Neural progenitor cell (in vitro differentiated cells): ENCODE measurements at regions not wholly inside any gene's neighbourhood (a gene's known extent, or its start where the extent isn't known, plus 50 kb on each side); places are given as distances from the start of the nearest gene placed in this dataset.

Source experiments
- DNase-seq: peaks from one replicate; pipeline ENCODE4 v3.0.0-alpha.2; 2016; ENCODE audit warnings: low spot score
- H2AFZ ChIP-seq: fragments of 200-600 bp; sonication (generic); replicated peaks from 2 replicates; pipeline ENCODE4 v1.6.1; 2016; ENCODE audit warnings: antibody characterized with exemption
- H3F3A ChIP-seq: fragments of 200-600 bp; sonication (generic); 2 replicates; pipeline ENCODE4 v1.6.1; 2016; ENCODE audit warnings: antibody characterized with exemption, low read depth
- H3K27ac ChIP-seq: fragments of 200-600 bp; sonication (generic); 2 replicates; pipeline ENCODE4 v1.5.1; 2016; ENCODE audit warnings: mild to moderate bottlenecking
- H3K27me3 ChIP-seq: fragments of 200-600 bp; sonication (generic); 2 replicates; pipeline ENCODE4 v1.6.1; 2016; ENCODE audit warnings: mild to moderate bottlenecking, moderate library complexity
- H3K36me3 ChIP-seq: fragments of 200-600 bp; sonication (generic); 2 replicates; pipeline ENCODE4 v1.5.1; 2016
- H3K4me1 ChIP-seq: fragments of 200-600 bp; sonication (generic); 2 replicates; pipeline ENCODE4 v1.6.1; 2016; ENCODE audit warnings: mixed run types
- H3K4me2 ChIP-seq: fragments of 200-600 bp; sonication (generic); 2 replicates; pipeline ENCODE4 v1.6.1; 2016
- H3K4me3 ChIP-seq: fragments of 200-600 bp; sonication (generic); 2 replicates; pipeline ENCODE4 v1.5.1; 2016
- H3K79me2 ChIP-seq: fragments of 200-600 bp; sonication (generic); 2 replicates; pipeline ENCODE4 v1.6.1; 2016; ENCODE audit warnings: low read depth
- H3K9ac ChIP-seq: fragments of 200-600 bp; sonication (generic); 2 replicates; pipeline ENCODE4 v1.6.1; 2016
- H3K9me3 ChIP-seq: fragments of 200-600 bp; sonication (generic); 2 replicates; pipeline ENCODE4 v1.5.1; 2016; ENCODE audit warnings: low read depth
- H4K20me1 ChIP-seq: fragments of 200-600 bp; sonication (generic); 2 replicates; pipeline ENCODE4 v1.6.1; 2016; ENCODE audit warnings: low read depth
- H3K27ac Mint-ChIP-seq: 3 replicates; pipeline ENCODE4 v1.8.0; 2021; ENCODE audit warnings: mixed read lengths
- H3K27me3 Mint-ChIP-seq: 2 replicates; pipeline ENCODE4 v1.8.0; 2022; ENCODE audit warnings: low read depth, mild to moderate bottlenecking, inconsistent platforms, moderate library complexity, mixed read lengths; ENCODE audit not compliant: insufficient read depth
- H3K36me3 Mint-ChIP-seq: 3 replicates; pipeline ENCODE4 v1.8.0; 2021; ENCODE audit warnings: mixed read lengths
- H3K4me1 Mint-ChIP-seq: 3 replicates; pipeline ENCODE4 v1.8.0; 2021; ENCODE audit warnings: mixed read lengths
- H3K4me3 Mint-ChIP-seq: 3 replicates; pipeline ENCODE4 v1.8.0; 2021; ENCODE audit warnings: mild to moderate bottlenecking, moderate library complexity, mixed read lengths
- H3K9me3 Mint-ChIP-seq: 3 replicates; pipeline ENCODE4 v1.8.0; 2020; ENCODE audit warnings: mixed read lengths
- CTCF ChIP-seq: fragments of 200-600 bp; sonication (generic); IDR thresholded peaks from 2 replicates; pipeline ENCODE4 v1.5.1; 2017; ENCODE audit warnings: antibody characterized with exemption, mild to moderate bottlenecking
- EZH2 ChIP-seq: fragments of 200-600 bp; sonication (generic); IDR thresholded peaks from 2 replicates; pipeline ENCODE4 v1.6.1; 2017; ENCODE audit warnings: antibody characterized with exemption, mild to moderate bottlenecking, moderate library complexity
- EZH2phosphoT487 ChIP-seq: fragments of 200-600 bp; sonication (generic); IDR thresholded peaks from 2 replicates; pipeline ENCODE4 v1.6.1; 2017; ENCODE audit warnings: antibody characterized with exemption

GRCh38 chr3:33926998-33927605 is 128.7 kb downstream of the PDCD6IP start:
- no peaks in the 10 kb centered on the region for H3K9me3 ChIP-seq
- no peaks in the 10 kb centered on the region for H3K27me3 ChIP-seq
- H3K4me2 ChIP-seq, result no peak overlapping the region
- H3K9me3 Mint-ChIP-seq, result no peaks in the 10 kb centered on the region
- no peak for TF ChIP-seq EZH2
- no peak for TF ChIP-seq CTCF
- no peak for TF ChIP-seq EZH2phosphoT487
- no peaks in the 10 kb centered on the region for H3F3A ChIP-seq
- H3K27ac ChIP-seq, result no peak overlapping the region
- no peaks in the 10 kb centered on the region for H3K4me1 ChIP-seq
- no peaks in the 10 kb centered on the region for H3K27me3 Mint-ChIP-seq
- H3K36me3 Mint-ChIP-seq, result no peaks in the 10 kb centered on the region
- H2AFZ ChIP-seq, result no peak overlapping the region
- H3K79me2 ChIP-seq, result no peaks in the 10 kb centered on the region
- no peak overlapping the region for H3K9ac ChIP-seq
- H3K36me3 ChIP-seq, result no peaks in the 10 kb centered on the region
- H3K4me3 ChIP-seq, result no peak overlapping the region
- H3K4me3 Mint-ChIP-seq, result no peak overlapping the region
- no peaks in the 10 kb centered on the region for H4K20me1 ChIP-seq
- DNase-seq, result no peak
- no peaks in the 10 kb centered on the region for H3K4me1 Mint-ChIP-seq
- H3K27ac Mint-ChIP-seq, result no peak overlapping the region

GRCh38 chr3:33929813-33930212 is 131.4 kb downstream of the PDCD6IP start:
- H3K9me3 Mint-ChIP-seq, result peaks cover 2% of the 10 kb centered on the region
- Histone ChIP-seq H3K4me2 (no peak overlapping the region), H3K27me3 (no peaks in the 10 kb centered on the region), H3K79me2 (no peaks in the 10 kb centered on the region), H2AFZ (no peak overlapping the region), H3F3A (no peaks in the 10 kb centered on the region), H3K27ac (no peak overlapping the region), H3K9ac (no peak overlapping the region), H3K36me3 (no peaks in the 10 kb centered on the region), H3K4me1 (no peaks in the 10 kb centered on the region), H3K4me3 (no peak overlapping the region), H3K9me3 (no peaks in the 10 kb centered on the region), H4K20me1 (no peaks in the 10 kb centered on the region)
- no peaks in the 10 kb centered on the region for H3K4me1 Mint-ChIP-seq
- no peak for DNase-seq
- H3K36me3 Mint-ChIP-seq, result no peaks in the 10 kb centered on the region
- H3K4me3 Mint-ChIP-seq, result no peak overlapping the region
- TF ChIP-seq EZH2 (no peak), CTCF (no peak), EZH2phosphoT487 (no peak)
- no peak overlapping the region for H3K27ac Mint-ChIP-seq
- H3K27me3 Mint-ChIP-seq, result no peaks in the 10 kb centered on the region

GRCh38 chr3:33931512-33931911 is 133.1 kb downstream of the PDCD6IP start:
- Mint-ChIP-seq H3K4me3 (no peak overlapping the region), H3K36me3 (peaks cover 2% of the 10 kb centered on the region), H3K27me3 (no peaks in the 10 kb centered on the region), H3K9me3 (peaks cover 7% of the 10 kb centered on the region), H3K4me1 (no peaks in the 10 kb centered on the region), H3K27ac (no peak overlapping the region)
- no peak overlapping the region for H2AFZ ChIP-seq
- H3K4me2 ChIP-seq, result no peak overlapping the region
- no peaks in the 10 kb centered on the region for H3F3A ChIP-seq
- H3K79me2 ChIP-seq, result no peaks in the 10 kb centered on the region
- H3K9ac ChIP-seq, result no peak overlapping the region
- no peaks in the 10 kb centered on the region for H3K36me3 ChIP-seq
- no peaks in the 10 kb centered on the region for H4K20me1 ChIP-seq
- no peak overlapping the region for H3K27ac ChIP-seq
- no peaks in the 10 kb centered on the region for H3K4me1 ChIP-seq
- no peak for DNase-seq
- H3K9me3 ChIP-seq, result no peaks in the 10 kb centered on the region
- H3K27me3 ChIP-seq, result no peaks in the 10 kb centered on the region
- H3K4me3 ChIP-seq, result no peak overlapping the region
- TF ChIP-seq EZH2phosphoT487 (no peak), CTCF (no peak), EZH2 (no peak)
